ENCODE measurements at regions not wholly inside any gene's neighbourhood (a gene's known extent, or its start where the extent isn't known, plus 50 kb on each side); places are given as distances from the start of the nearest gene placed in this dataset.

DNA sequence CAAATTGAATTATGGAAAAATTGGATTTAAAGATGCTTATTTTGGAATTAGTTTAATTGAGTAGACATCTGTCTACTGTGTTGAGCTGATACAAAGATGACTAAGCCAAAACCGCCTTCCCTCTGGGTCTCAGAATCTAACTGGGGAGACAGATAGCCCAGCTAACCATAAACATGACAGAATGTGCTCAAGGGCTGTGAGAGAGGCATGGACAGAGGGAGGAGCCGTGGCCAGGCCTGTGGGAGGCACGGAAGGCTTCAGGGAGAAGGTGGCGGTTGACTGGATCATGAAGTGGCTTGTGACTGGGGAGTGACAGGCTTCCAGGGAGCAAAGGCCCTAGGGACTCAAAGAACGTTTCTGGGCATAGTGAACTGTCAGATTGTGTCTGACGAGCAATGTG lies 74.6 kb downstream of the DACT1 start:
- no peaks in the 10 kb centered on the region for H4K20me1 ChIP-seq (ENCODE audit: insufficient read depth, low read length)
- no peak overlapping the region for H3K27ac Mint-ChIP-seq
- no peaks in the 10 kb centered on the region for H3K4me1 ChIP-seq (ENCODE audit: control insufficient read depth in 1 of 2, insufficient read depth in 2 of 2, low read length in 2 of 2)
- no peak overlapping the region for H3K27ac ChIP-seq (ENCODE audit: low read depth in 1 of 2, low read length in 2 of 2)
- peaks cover 3% of the 10 kb centered on the region for H3K4me1 Mint-ChIP-seq
- no peaks in the 10 kb centered on the region for H3K36me3 Mint-ChIP-seq
- H2AFZ ChIP-seq (ENCODE audit: insufficient read depth, low read depth, low read length, poor library complexity, severe bottlenecking): no peak overlapping the region
- H3K27me3 ChIP-seq (ENCODE audit: control insufficient read depth in 2 of 2, insufficient read depth in 2 of 2, low read length in 2 of 2): no peaks in the 10 kb centered on the region
- 85% methylated on average over 4 of the region's 6 CpGs for WGBS (ENCODE audit: insufficient coverage)
- intact Hi-C loops (cut with micrococcal nuclease): no loop called here
- H3K4me2 ChIP-seq (replicated peaks; ENCODE audit: extremely low read depth, low read length, poor library complexity, severe bottlenecking): no peak overlapping the region
- no peak overlapping the region for H3K9ac ChIP-seq (ENCODE audit: insufficient read depth, low read length, poor library complexity, severe bottlenecking)
- no peaks in the 10 kb centered on the region for H3K36me3 ChIP-seq (replicated peaks in 1 of 2; ENCODE audit: control insufficient read depth in 1 of 2, insufficient read depth in 2 of 2, low read length in 2 of 2)
- H3K79me2 ChIP-seq (ENCODE audit: insufficient read depth, low read length): no peaks in the 10 kb centered on the region
- no peak overlapping the region for H3K4me3 ChIP-seq (replicated peaks in 1 of 3; ENCODE audit: low read depth in 2 of 3, low read length in 3 of 3)
- no peaks in the 10 kb centered on the region for H3K27me3 Mint-ChIP-seq (ENCODE audit: low read depth in 3 of 3)
- H3K4me3 Mint-ChIP-seq: no peak overlapping the region
- no peak for DNase-seq
- H3K9me3 Mint-ChIP-seq: no peaks in the 10 kb centered on the region
- no peaks in the 10 kb centered on the region for H3K9me3 ChIP-seq (replicated peaks in 1 of 2; ENCODE audit: control insufficient read depth in 1 of 2, insufficient read depth in 1 of 2, low read length in 2 of 2)
- TF ChIP-seq, protein P1, sequence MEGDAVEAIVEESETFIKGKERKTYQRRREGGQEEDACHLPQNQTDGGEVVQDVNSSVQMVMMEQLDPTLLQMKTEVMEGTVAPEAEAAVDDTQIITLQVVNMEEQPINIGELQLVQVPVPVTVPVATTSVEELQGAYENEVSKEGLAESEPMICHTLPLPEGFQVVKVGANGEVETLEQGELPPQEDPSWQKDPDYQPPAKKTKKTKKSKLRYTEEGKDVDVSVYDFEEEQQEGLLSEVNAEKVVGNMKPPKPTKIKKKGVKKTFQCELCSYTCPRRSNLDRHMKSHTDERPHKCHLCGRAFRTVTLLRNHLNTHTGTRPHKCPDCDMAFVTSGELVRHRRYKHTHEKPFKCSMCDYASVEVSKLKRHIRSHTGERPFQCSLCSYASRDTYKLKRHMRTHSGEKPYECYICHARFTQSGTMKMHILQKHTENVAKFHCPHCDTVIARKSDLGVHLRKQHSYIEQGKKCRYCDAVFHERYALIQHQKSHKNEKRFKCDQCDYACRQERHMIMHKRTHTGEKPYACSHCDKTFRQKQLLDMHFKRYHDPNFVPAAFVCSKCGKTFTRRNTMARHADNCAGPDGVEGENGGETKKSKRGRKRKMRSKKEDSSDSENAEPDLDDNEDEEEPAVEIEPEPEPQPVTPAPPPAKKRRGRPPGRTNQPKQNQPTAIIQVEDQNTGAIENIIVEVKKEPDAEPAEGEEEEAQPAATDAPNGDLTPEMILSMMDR (IDR thresholded peaks at IDR 0.05): no peak

DNA sequence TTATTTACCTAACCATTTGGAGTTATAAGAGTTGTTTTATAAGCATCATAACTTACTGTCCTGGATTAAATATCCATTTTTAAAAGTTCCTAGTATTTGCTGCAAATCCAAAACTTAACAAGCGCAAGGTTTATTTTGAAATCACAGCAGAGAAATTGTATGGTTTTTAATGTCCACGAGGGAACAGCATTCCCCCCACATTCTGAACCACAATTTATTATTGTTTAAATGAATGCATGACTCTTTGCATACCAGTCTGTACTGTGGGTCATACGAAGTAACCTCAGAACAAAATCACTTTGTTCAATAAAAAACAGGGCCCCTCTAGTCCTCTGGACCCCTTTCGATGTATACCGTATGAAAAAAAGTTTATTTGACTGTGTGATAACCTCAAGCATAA lies 75.9 kb downstream of the DACT1 start:
- no peaks in the 10 kb centered on the region for H3K27me3 Mint-ChIP-seq (ENCODE audit: low read depth in 3 of 3)
- Histone ChIP-seq H3K27ac (ENCODE audit: low read depth in 1 of 2, low read length in 2 of 2) (no peak overlapping the region), H3K9me3 (replicated peaks in 1 of 2; ENCODE audit: control insufficient read depth in 1 of 2, insufficient read depth in 1 of 2, low read length in 2 of 2) (no peaks in the 10 kb centered on the region), H2AFZ (ENCODE audit: insufficient read depth, low read depth, low read length, poor library complexity, severe bottlenecking) (no peak overlapping the region), H3K9ac (ENCODE audit: insufficient read depth, low read length, poor library complexity, severe bottlenecking) (no peak overlapping the region), H3K27me3 (ENCODE audit: control insufficient read depth in 2 of 2, insufficient read depth in 2 of 2, low read length in 2 of 2) (no peaks in the 10 kb centered on the region), H3K79me2 (ENCODE audit: insufficient read depth, low read length) (no peaks in the 10 kb centered on the region), H4K20me1 (ENCODE audit: insufficient read depth, low read length) (no peaks in the 10 kb centered on the region), H3K4me1 (ENCODE audit: control insufficient read depth in 1 of 2, insufficient read depth in 2 of 2, low read length in 2 of 2) (no peaks in the 10 kb centered on the region), H3K36me3 (replicated peaks in 1 of 2; ENCODE audit: control insufficient read depth in 1 of 2, insufficient read depth in 2 of 2, low read length in 2 of 2) (no peaks in the 10 kb centered on the region), H3K4me2 (replicated peaks; ENCODE audit: extremely low read depth, low read length, poor library complexity, severe bottlenecking) (no peak overlapping the region), H3K4me3 (replicated peaks in 1 of 3; ENCODE audit: low read depth in 2 of 3, low read length in 3 of 3) (no peak overlapping the region)
- intact Hi-C loops (cut with micrococcal nuclease): no loop called here
- no peaks in the 10 kb centered on the region for H3K36me3 Mint-ChIP-seq
- no CpG with 5 or more reads among the region's 5 CpGs for WGBS (ENCODE audit: insufficient coverage)
- no peak for DNase-seq
- peaks cover 5% of the 10 kb centered on the region for H3K4me1 Mint-ChIP-seq
- TF ChIP-seq, protein P1 (IDR thresholded peaks at IDR 0.05): no peak
- H3K9me3 Mint-ChIP-seq: peaks cover 0 to 3% (median 0%) of the 10 kb centered on the region in 7 donors
- H3K4me3 Mint-ChIP-seq: no peak overlapping the region
- H3K27ac Mint-ChIP-seq: no peak overlapping the region

Measured in CD14-positive monocyte (primary cell).